H9 (cell line): ENCODE measurements at regions not wholly inside any gene's neighbourhood (a gene's known extent, or its start where the extent isn't known, plus 50 kb on each side); places are given as distances from the start of the nearest gene placed in this dataset.
A peak's percentile ranks its signal among the peaks of the same experiment; 100 is the strongest.
"Not testable (repeated sequence)": the region's sequence is repeated elsewhere in the genome, so short reads cannot be mapped to it uniquely, and the experiment has no call there.

Experiments
- DNase-seq: peaks from one replicate; pipeline ENCODE4 v3.0.0-alpha.2; 2017
- H2AFZ ChIP-seq: one replicate; pipeline ENCODE4 v1.6.1; 2013; ENCODE audit warnings: mild to moderate bottlenecking, low read length, control low read depth, moderate library complexity
- H2AK5ac ChIP-seq: 2 replicates; pipeline ENCODE4 v1.6.1; 2013; ENCODE audit warnings: low read length, control low read depth, mixed read lengths; ENCODE audit not compliant: insufficient read length
- H2BK120ac ChIP-seq: one replicate; pipeline ENCODE4 v1.6.1; 2013; ENCODE audit warnings: low read depth, mild to moderate bottlenecking, low read length, control low read depth, inconsistent platforms; ENCODE audit not compliant: poor library complexity, severe bottlenecking
- H2BK12ac ChIP-seq: 2 replicates; pipeline ENCODE4 v1.6.1; 2013; ENCODE audit warnings: low read length, control low read depth, mixed read lengths, low read depth; ENCODE audit not compliant: insufficient read length
- H2BK15ac ChIP-seq: 2 replicates; pipeline ENCODE4 v1.6.1; 2013; ENCODE audit warnings: low read depth, low read length, control low read depth
- H2BK20ac ChIP-seq: one replicate; pipeline ENCODE4 v1.6.1; 2013; ENCODE audit warnings: low read depth, mild to moderate bottlenecking, low read length, control low read depth, inconsistent platforms; ENCODE audit not compliant: poor library complexity, severe bottlenecking
- H2BK5ac ChIP-seq: 2 replicates; pipeline ENCODE4 v1.6.1; 2013; ENCODE audit warnings: low read length, control low read depth, mixed read lengths; ENCODE audit not compliant: insufficient read length
- H3K14ac ChIP-seq: 2 replicates; pipeline ENCODE4 v1.6.1; 2013; ENCODE audit warnings: low read length, control low read depth; ENCODE audit not compliant: insufficient read depth
- H3K18ac ChIP-seq: 2 replicates; pipeline ENCODE4 v1.6.1; 2013; ENCODE audit warnings: low read depth, mild to moderate bottlenecking, mixed read lengths, low read length, control low read depth; ENCODE audit not compliant: insufficient read length
- H3K23ac ChIP-seq: 2 replicates; pipeline ENCODE4 v1.6.1; 2013; ENCODE audit warnings: low read length, control low read depth, mixed read lengths, low read depth; ENCODE audit not compliant: insufficient read length
- H3K23me2 ChIP-seq: 2 replicates; pipeline ENCODE4 v1.6.1; 2013; ENCODE audit warnings: low read depth, mild to moderate bottlenecking, mixed read lengths, low read length, control low read depth; ENCODE audit not compliant: insufficient read length, poor library complexity, severe bottlenecking
- H3K27ac ChIP-seq: 2 replicates; pipeline ENCODE4 v1.5.1; 2013; ENCODE audit warnings: low read length, control low read depth, mixed read lengths, low read depth; ENCODE audit not compliant: insufficient read length
- H3K27me3 ChIP-seq: 2 replicates; pipeline ENCODE4 v1.6.1; 2013; ENCODE audit warnings: low read length, control low read depth, inconsistent platforms; ENCODE audit not compliant: insufficient read depth
- H3K4ac ChIP-seq: 2 replicates; pipeline ENCODE4 v1.6.1; 2013; ENCODE audit warnings: low read depth, mild to moderate bottlenecking, control low read depth, inconsistent platforms, low read length, moderate library complexity
- H3K4me1 ChIP-seq: 2 replicates; pipeline ENCODE4 v1.6.1; 2013; ENCODE audit warnings: low read length, control low read depth, inconsistent platforms; ENCODE audit not compliant: insufficient read depth
- H3K4me2 ChIP-seq: 2 replicates; pipeline ENCODE4 v1.6.1; 2013; ENCODE audit warnings: low read length, control low read depth, mixed read lengths; ENCODE audit not compliant: insufficient read length, insufficient read depth
- H3K56ac ChIP-seq: 2 replicates; pipeline ENCODE4 v1.6.1; 2013; ENCODE audit warnings: low read depth, mild to moderate bottlenecking, mixed read lengths, low read length, control low read depth; ENCODE audit not compliant: insufficient read length
- H3K79me1 ChIP-seq: 2 replicates; pipeline ENCODE4 v1.6.1; 2013; ENCODE audit warnings: low read depth, mild to moderate bottlenecking, moderate library complexity, low read length, control low read depth, inconsistent platforms; ENCODE audit not compliant: insufficient read depth, poor library complexity, severe bottlenecking
- H3K79me2 ChIP-seq: 2 replicates; pipeline ENCODE4 v1.6.1; 2013; ENCODE audit warnings: low read length, control low read depth, inconsistent platforms; ENCODE audit not compliant: insufficient read depth
- H3K9ac ChIP-seq: 2 replicates; pipeline ENCODE4 v1.6.1; 2013; ENCODE audit warnings: low read length, control low read depth, mixed read lengths; ENCODE audit not compliant: insufficient read length; ENCODE audit errors: extremely low read depth
- H3K9me3 ChIP-seq: one replicate; pipeline ENCODE4 v1.6.1; 2013; ENCODE audit warnings: low read depth, low read length, inconsistent platforms; ENCODE audit not compliant: control insufficient read depth
- H3T11ph ChIP-seq: one replicate; pipeline ENCODE4 v1.6.1; 2013; ENCODE audit warnings: mild to moderate bottlenecking, low read length, control low read depth, inconsistent platforms
- H4K20me1 ChIP-seq: one replicate; pipeline ENCODE4 v1.6.1; 2013; ENCODE audit not compliant: control insufficient read depth, insufficient read length, insufficient read depth
- H4K5ac ChIP-seq: 2 replicates; pipeline ENCODE4 v1.6.1; 2013; ENCODE audit warnings: low read depth, mild to moderate bottlenecking, mixed read lengths, low read length, control low read depth; ENCODE audit not compliant: insufficient read length
- H4K8ac ChIP-seq: replicated peaks from 2 replicates; pipeline ENCODE4 v1.6.1; 2013; ENCODE audit warnings: low read length, control low read depth, mixed read lengths, low read depth; ENCODE audit not compliant: insufficient read length
- H4K91ac ChIP-seq: 2 replicates; pipeline ENCODE4 v1.6.1; 2013; ENCODE audit warnings: low read depth, mild to moderate bottlenecking, moderate library complexity, mixed read lengths, low read length, control low read depth; ENCODE audit not compliant: insufficient read length
- H3K27ac Mint-ChIP-seq, 3 experiments: 2 replicates in 2 of 3; 3 replicates in 1 of 3; pipeline ENCODE4 v1.8.0; 2020 to 2021; ENCODE audit warnings: mixed read lengths in 3 of 3, mild to moderate bottlenecking in 1 of 3, moderate library complexity in 1 of 3
- H3K27me3 Mint-ChIP-seq: 2 replicates; pipeline ENCODE4 v1.8.0; 2021; ENCODE audit warnings: low read depth, mild to moderate bottlenecking, moderate library complexity, mixed read lengths
- H3K36me3 Mint-ChIP-seq, 3 experiments: 2 replicates in 2 of 3; 3 replicates in 1 of 3; pipeline ENCODE4 v1.8.0; 2020 to 2021; ENCODE audit warnings: low read depth in 3 of 3, mixed read lengths in 3 of 3; ENCODE audit not compliant: insufficient read depth in 1 of 3
- H3K4me1 Mint-ChIP-seq, 2 experiments: 2 replicates each; pipeline ENCODE4 v1.8.0; 2020; ENCODE audit warnings: mixed read lengths in 2 of 2
- H3K4me3 Mint-ChIP-seq, 2 experiments: 2 replicates in 1 of 2; 3 replicates in 1 of 2; pipeline ENCODE4 v1.8.0; 2020 to 2021; ENCODE audit warnings: mild to moderate bottlenecking in 2 of 2, mixed read lengths in 2 of 2, moderate library complexity in 1 of 2
- H3K9me3 Mint-ChIP-seq, 2 experiments: 2 replicates in 1 of 2; 3 replicates in 1 of 2; pipeline ENCODE4 v1.8.0; 2020; ENCODE audit warnings: mild to moderate bottlenecking in 2 of 2, mixed read lengths in 2 of 2, moderate library complexity in 1 of 2
- CTCF ChIP-seq: fragments of 200-600 bp; sonication (generic); conservative IDR thresholded peaks from 3 replicates; pipeline ENCODE4 v1.8.0; 2021; ENCODE audit warnings: antibody characterized with exemption, mild to moderate bottlenecking
- WGBS: extraction: QIAGEN DNeasy Blood & Tissue Kit; methylation state at CpG from one replicate; pipeline ENCODE4 v1.1.7; 2013; ENCODE audit warnings: missing lambda C conversion rate, low lambda C conversion rate, mixed read lengths; ENCODE audit not compliant: insufficient read length; ENCODE audit errors: extremely low coverage; 5-methylcytosine and 5-hydroxymethylcytosine counted together

DNA sequence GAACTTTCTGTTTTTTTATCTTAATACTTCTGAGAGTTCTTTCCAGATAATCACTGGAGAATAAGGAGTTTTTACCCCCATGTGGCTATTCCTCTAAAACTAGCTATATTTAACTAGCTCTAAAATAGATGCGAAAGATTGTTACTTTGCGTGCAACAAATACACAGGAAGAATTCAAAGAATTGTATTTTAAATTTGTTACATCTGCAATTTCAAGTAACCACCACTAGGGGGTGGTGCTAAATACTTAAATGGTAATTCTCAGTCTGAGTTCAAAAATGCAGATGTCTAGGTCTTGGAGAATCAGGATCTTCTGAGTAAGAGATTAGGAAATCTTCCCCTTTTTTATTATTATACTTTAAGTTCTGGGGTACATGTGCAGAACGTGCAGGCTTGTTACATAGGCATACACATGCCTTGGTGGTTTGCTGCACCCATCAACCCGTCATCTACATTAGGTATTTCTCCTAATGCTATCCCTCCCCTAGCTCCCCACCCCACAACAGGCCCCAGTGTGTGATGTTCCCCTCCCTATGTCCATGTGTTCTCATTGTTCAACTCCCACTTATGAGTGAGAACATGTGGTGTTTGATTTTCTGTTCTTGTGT is 346.9 kb downstream of the GOLGA6L6 start:
- not testable (repeated sequence) for H3K56ac ChIP-seq, H2BK5ac ChIP-seq, H2AFZ ChIP-seq, H2BK15ac ChIP-seq, H3K23me2 ChIP-seq, H3K27me3 Mint-ChIP-seq, H4K91ac ChIP-seq, H4K8ac ChIP-seq, H3T11ph ChIP-seq, H2BK12ac ChIP-seq, H3K4me2 ChIP-seq, H3K79me2 ChIP-seq, H2BK20ac ChIP-seq, H4K5ac ChIP-seq, H3K27ac ChIP-seq, H4K20me1 ChIP-seq, H3K9ac ChIP-seq, H3K23ac ChIP-seq, H3K4me1 ChIP-seq, H3K4me1 Mint-ChIP-seq, H3K79me1 ChIP-seq, H2AK5ac ChIP-seq, H3K4me3 Mint-ChIP-seq, H3K27ac Mint-ChIP-seq, H2BK120ac ChIP-seq, H3K14ac ChIP-seq, H3K4ac ChIP-seq, H3K27me3 ChIP-seq, H3K18ac ChIP-seq, DNase-seq
- WGBS, result no CpG with 5 or more reads among the region's 4 CpGs
- Mint-ChIP-seq H3K9me3 (peaks cover 29% of the 10 kb centered on the region in 2 experiments), H3K36me3 (peaks cover 0 to 17% (median 9%) of the 10 kb centered on the region in 3 experiments; a peak in 6 of 7 replicates)
- TF ChIP-seq CTCF, result peak; percentile 67
- H3K9me3 ChIP-seq, result peaks cover 42% of the 10 kb centered on the region
